ENCODE measurements at regions not wholly inside any gene's neighbourhood (a gene's known extent, or its start where the extent isn't known, plus 50 kb on each side); places are given as distances from the start of the nearest gene placed in this dataset.

GRCh38 chr12:98213556-98213955, 301.8 kb upstream of the TMPO start:
- TF ChIP-seq POLR2AphosphoS5 (IDR thresholded peaks at IDR 0.05; ENCODE audit: borderline replicate concordance, low read depth, low read length): no peak
- TF ChIP-seq EZH2 (IDR thresholded peaks at IDR 0.05): no peak
- no peak for TF ChIP-seq FOXP2 (optimal IDR thresholded peaks at IDR 0.05; ENCODE audit: control extremely low read depth, extremely low read length, insufficient read depth)

All from SK-N-MC (cell line).